ENCODE measurements at regions not wholly inside any gene's neighbourhood (a gene's known extent, or its start where the extent isn't known, plus 50 kb on each side); places are given as distances from the start of the nearest gene placed in this dataset.
"Not testable (repeated sequence)": the region's sequence is repeated elsewhere in the genome, so short reads cannot be mapped to it uniquely, and the experiment has no call there.

- not testable (repeated sequence) for TF ChIP-seq CTCF (IDR thresholded peaks at IDR 0.05); POLR2A (IDR thresholded peaks at IDR 0.05); POLR2AphosphoS5 (IDR thresholded peaks at IDR 0.05; ENCODE audit: insufficient read depth in 1 of 2, low read depth in 1 of 2)
Measured at GRCh38 chr3:170804634-170805033, 65.4 kb downstream of the RPL22L1 start.

Data from vagina (tissue), 2 donors.